Panc1 (cell line): ENCODE measurements at regions not wholly inside any gene's neighbourhood (a gene's known extent, or its start where the extent isn't known, plus 50 kb on each side); places are given as distances from the start of the nearest gene placed in this dataset.

ENCODE experiments used
- ATAC-seq: fragments of 200-7000 bp; cut with Tn5 transposase; 2 replicates; pipeline ENCODE4 v1.9.1; 2020; ENCODE audit warnings: mild to moderate bottlenecking, moderate library complexity
- BruUV-seq: library from RNA; stranded (reverse); fragments of 400-500 nt; replicated peaks from 2 replicates; lab custom pipeline; 2021; lab: Mats Ljungman, UMichigan
- CTCF ChIA-PET: fragments of 300-600 bp; sonication (Branson Sonifier 250); formaldehyde crosslinking; loops from one replicate; lab custom pipeline; 2022; ENCODE audit warnings: antibody characterized with exemption; lab: Charles Lee
- POLR2A ChIA-PET: fragments of 300-600 bp; sonication (Branson Sonifier 250); formaldehyde crosslinking; loops from one replicate; lab custom pipeline; 2022; ENCODE audit warnings: antibody characterized with exemption; lab: Charles Lee
- DNase-seq: peaks from one replicate; pipeline ENCODE4 v3.0.0-alpha.2; 2010; ENCODE audit warnings: low read depth, low spot score
- H3K27ac ChIP-seq: 2 replicates; pipeline ENCODE4 v1.5.1; 2011; ENCODE audit warnings: mild to moderate bottlenecking, low read length, inconsistent platforms
- H3K27me3 ChIP-seq: fragments of 200-500 bp; sonication (Bioruptor generic); 2 replicates; pipeline ENCODE4 v1.6.0; 2014; ENCODE audit warnings: low read length, inconsistent platforms; ENCODE audit not compliant: control insufficient read depth, insufficient read depth
- H3K36me3 ChIP-seq: fragments of 200-500 bp; sonication (Bioruptor generic); 2 replicates; pipeline ENCODE4 v1.5.1; 2014; ENCODE audit warnings: inconsistent platforms, mild to moderate bottlenecking, low read length, moderate library complexity; ENCODE audit not compliant: control insufficient read depth, insufficient read depth
- H3K4me1 ChIP-seq: 2 replicates; pipeline ENCODE4 v1.5.1; 2011; ENCODE audit warnings: inconsistent platforms, mild to moderate bottlenecking, low read length, moderate library complexity; ENCODE audit not compliant: control insufficient read depth, insufficient read depth
- H3K4me3 ChIP-seq, 2 experiments: 2 replicates each; pipeline ENCODE4 v1.5.1; 2011 to 2012; ENCODE audit warnings: low read depth in 2 of 2, low read length in 2 of 2, mild to moderate bottlenecking in 2 of 2, inconsistent platforms in 1 of 2, moderate library complexity in 1 of 2
- H3K9me3 ChIP-seq: fragments of 200-500 bp; sonication (Bioruptor generic); 2 replicates; pipeline ENCODE4 v1.5.1; 2014; ENCODE audit warnings: low read depth, mild to moderate bottlenecking, inconsistent platforms, low read length, moderate library complexity; ENCODE audit not compliant: control insufficient read depth, insufficient read depth
- POLR2AphosphoS5 ChIP-seq: IDR thresholded peaks from 2 replicates; pipeline ENCODE4 v1.6.1; 2012; ENCODE audit warnings: mild to moderate bottlenecking, low read depth, low read length, moderate library complexity
- REST ChIP-seq, 2 experiments: IDR thresholded peaks; 2 replicates each; pipeline ENCODE4 v1.6.1; 2011 to 2012; ENCODE audit warnings: low read depth in 2 of 2, control low read depth in 1 of 2, low read length in 1 of 2, mild to moderate bottlenecking in 1 of 2, moderate library complexity in 1 of 2; ENCODE audit not compliant: insufficient read depth in 1 of 2
- SIN3A ChIP-seq: IDR thresholded peaks from 2 replicates; pipeline ENCODE4 v1.6.1; 2012; ENCODE audit warnings: low read depth, mild to moderate bottlenecking, low read length, moderate library complexity, borderline replicate concordance; ENCODE audit not compliant: insufficient read depth
- TCF7L2 ChIP-seq: IDR thresholded peaks from 2 replicates; pipeline ENCODE4 v1.6.1; 2011; ENCODE audit warnings: mild to moderate bottlenecking, low read depth, low read length, inconsistent platforms
- in situ Hi-C: cut with HindIII; loops from 2 replicates; pipeline ENCODE4 v1.10.0; 2016; ENCODE audit warnings: low sequenced_read_pairs, low pct_unique_long_range_greater_than_20kb
- intact Hi-C: fragments of 100-400 bp; cut with micrococcal nuclease; formaldehyde crosslinking; loops from one replicate; pipeline ENCODE4 v1.10.0; 2022; ENCODE audit not compliant: unreplicated experiment
- TF ChIP-seq, protein P1 (sequence below): fragments of 450-650 bp; IDR thresholded peaks from 2 replicates; pipeline ENCODE4 v1.5.1; 2017; ENCODE audit warnings: mild to moderate bottlenecking

DNA sequence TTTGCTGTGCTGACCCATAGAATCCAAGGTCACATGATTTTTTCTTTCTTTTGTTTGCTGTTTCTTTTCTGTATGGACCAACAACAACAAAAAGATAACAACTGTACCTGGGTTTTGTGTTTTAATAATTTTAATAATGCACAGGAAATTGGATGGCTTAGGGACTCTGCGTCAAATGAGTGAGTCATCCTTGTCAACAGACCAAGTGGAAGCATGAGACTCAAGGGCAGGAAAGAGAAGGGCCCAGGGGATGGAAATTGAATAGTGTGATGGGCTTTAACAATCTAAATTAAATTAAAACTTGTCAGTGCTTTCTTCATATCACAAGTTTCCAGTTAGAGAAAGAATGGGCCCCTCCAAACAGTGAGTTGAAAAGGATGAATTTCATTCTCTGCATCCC lies 413.0 kb downstream of the PREX1 start:
- Histone ChIP-seq H3K27me3 (peaks cover 18% of the 10 kb centered on the region), H3K27ac (no peak overlapping the region), H3K4me1 (no peaks in the 10 kb centered on the region), H3K9me3 (no peaks in the 10 kb centered on the region), H3K4me3 (no peak overlapping the region), H3K36me3 (no peaks in the 10 kb centered on the region)
- POLR2A ChIA-PET = no interaction called here
- BruUV-seq = no TSS peak
- TF ChIP-seq SIN3A (no peak), POLR2AphosphoS5 (no peak), REST (IDR thresholded peaks at IDR 0.05; ENCODE audit: insufficient read depth in 1 of 2, low read depth in 2 of 2, low read length in 1 of 2) (no peak), TCF7L2 (no peak)
- TF ChIP-seq, protein P1, sequence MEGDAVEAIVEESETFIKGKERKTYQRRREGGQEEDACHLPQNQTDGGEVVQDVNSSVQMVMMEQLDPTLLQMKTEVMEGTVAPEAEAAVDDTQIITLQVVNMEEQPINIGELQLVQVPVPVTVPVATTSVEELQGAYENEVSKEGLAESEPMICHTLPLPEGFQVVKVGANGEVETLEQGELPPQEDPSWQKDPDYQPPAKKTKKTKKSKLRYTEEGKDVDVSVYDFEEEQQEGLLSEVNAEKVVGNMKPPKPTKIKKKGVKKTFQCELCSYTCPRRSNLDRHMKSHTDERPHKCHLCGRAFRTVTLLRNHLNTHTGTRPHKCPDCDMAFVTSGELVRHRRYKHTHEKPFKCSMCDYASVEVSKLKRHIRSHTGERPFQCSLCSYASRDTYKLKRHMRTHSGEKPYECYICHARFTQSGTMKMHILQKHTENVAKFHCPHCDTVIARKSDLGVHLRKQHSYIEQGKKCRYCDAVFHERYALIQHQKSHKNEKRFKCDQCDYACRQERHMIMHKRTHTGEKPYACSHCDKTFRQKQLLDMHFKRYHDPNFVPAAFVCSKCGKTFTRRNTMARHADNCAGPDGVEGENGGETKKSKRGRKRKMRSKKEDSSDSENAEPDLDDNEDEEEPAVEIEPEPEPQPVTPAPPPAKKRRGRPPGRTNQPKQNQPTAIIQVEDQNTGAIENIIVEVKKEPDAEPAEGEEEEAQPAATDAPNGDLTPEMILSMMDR = no peak
- no peak for DNase-seq
- intact Hi-C loops (loop anchor here (10.0 kb wide), 1 partner anchor 200 kb away; no protein-coding TSS in a partner anchor), in situ Hi-C loops (no loop called here)
- CTCF ChIA-PET = no interaction called here
- no peak for ATAC-seq

DNA sequence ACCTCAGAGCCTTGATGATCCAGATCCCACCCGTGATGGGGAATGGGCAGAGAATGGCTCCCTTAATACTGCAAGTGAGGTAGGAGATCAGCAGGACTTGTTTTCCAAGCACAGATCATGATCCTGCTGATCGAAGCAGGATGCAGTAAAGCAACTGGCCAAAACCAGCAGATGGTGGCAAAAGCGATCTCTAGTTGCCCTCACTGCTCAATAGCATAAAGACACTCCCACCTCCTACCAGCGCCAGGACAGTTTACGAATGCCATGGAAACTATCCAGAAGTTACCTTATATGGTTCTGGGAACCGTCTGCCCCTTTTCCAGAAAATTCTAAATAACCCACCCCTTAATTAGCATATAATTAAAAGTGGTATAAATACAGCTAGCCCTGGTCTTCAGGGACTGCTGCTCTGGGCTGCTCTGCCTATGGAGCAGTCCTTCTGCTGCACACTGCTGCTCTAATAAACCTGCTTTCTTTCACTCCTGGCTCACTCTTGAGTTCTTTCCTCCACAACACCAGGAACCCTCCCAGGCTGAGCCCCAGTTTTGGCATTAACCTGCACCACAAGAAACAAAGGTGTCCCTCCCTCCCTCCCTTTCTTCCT lies 415.8 kb downstream of the PREX1 start:
- Histone ChIP-seq H3K9me3 (no peaks in the 10 kb centered on the region), H3K27ac (no peak overlapping the region), H3K4me1 (no peaks in the 10 kb centered on the region), H3K4me3 (no peak overlapping the region), H3K27me3 (peaks cover 10% of the 10 kb centered on the region), H3K36me3 (no peaks in the 10 kb centered on the region)
- no peak for TF ChIP-seq SIN3A
- TF ChIP-seq TCF7L2 = no peak
- no peak for TF ChIP-seq REST (IDR thresholded peaks at IDR 0.05; ENCODE audit: insufficient read depth in 1 of 2, low read depth in 2 of 2, low read length in 1 of 2)
- TF ChIP-seq POLR2AphosphoS5 = no peak
- TF ChIP-seq, protein P1 = no peak
- intact Hi-C loops (loop anchor here (10.0 kb wide), 1 partner anchor 203 kb away; no protein-coding TSS in a partner anchor), in situ Hi-C loops (no loop called here)
- DNase-seq = no peak
- ChIA-PET CTCF (no interaction called here), POLR2A (no interaction called here)
- BruUV-seq = no TSS peak
- ATAC-seq = no peak
